ENCODE measurements at regions not wholly inside any gene's neighbourhood (a gene's known extent, or its start where the extent isn't known, plus 50 kb on each side); places are given as distances from the start of the nearest gene placed in this dataset.

- Histone ChIP-seq H3K9ac (ENCODE audit: low read depth, low read length) (no peak overlapping the region), H3K36me3 (ENCODE audit: control insufficient read depth, insufficient read depth, low read length) (no peaks in the 10 kb centered on the region), H3K4me3 (ENCODE audit: low read depth, low read length) (no peak overlapping the region), H3K27me3 (ENCODE audit: control insufficient read depth, insufficient read depth, low read length) (no peaks in the 10 kb centered on the region), H3K9me3 (ENCODE audit: control insufficient read depth, insufficient read depth, low read length) (no peaks in the 10 kb centered on the region), H3K4me1 (ENCODE audit: control insufficient read depth, insufficient read depth, low read length) (no peaks in the 10 kb centered on the region)
These were observed 175.4 kb downstream of the DLEU7 start for GRCh38 chr13:50668049-50668448.

- Histone ChIP-seq H3K36me3 (ENCODE audit: control insufficient read depth, insufficient read depth, low read length) (no peaks in the 10 kb centered on the region), H3K9ac (ENCODE audit: low read depth, low read length) (no peak overlapping the region), H3K4me1 (ENCODE audit: control insufficient read depth, insufficient read depth, low read length) (no peaks in the 10 kb centered on the region), H3K4me3 (ENCODE audit: low read depth, low read length) (no peak overlapping the region), H3K27me3 (ENCODE audit: control insufficient read depth, insufficient read depth, low read length) (no peaks in the 10 kb centered on the region), H3K9me3 (ENCODE audit: control insufficient read depth, insufficient read depth, low read length) (no peaks in the 10 kb centered on the region)
These were observed 174.7 kb downstream of the DLEU7 start for GRCh38 chr13:50668691-50669271.

GRCh38 chr13:50670272-50670671 lies 173.2 kb downstream of the DLEU7 start:
- no peaks in the 10 kb centered on the region for H3K4me1 ChIP-seq (ENCODE audit: control insufficient read depth, insufficient read depth, low read length)
- no peaks in the 10 kb centered on the region for H3K27me3 ChIP-seq (ENCODE audit: control insufficient read depth, insufficient read depth, low read length)
- H3K9ac ChIP-seq (ENCODE audit: low read depth, low read length), result no peak overlapping the region
- no peak overlapping the region for H3K4me3 ChIP-seq (ENCODE audit: low read depth, low read length)
- H3K9me3 ChIP-seq (ENCODE audit: control insufficient read depth, insufficient read depth, low read length), result no peaks in the 10 kb centered on the region
- H3K36me3 ChIP-seq (ENCODE audit: control insufficient read depth, insufficient read depth, low read length), result no peaks in the 10 kb centered on the region

GRCh38 chr13:50670847-50671496 lies 172.5 kb downstream of the DLEU7 start:
- Histone ChIP-seq H3K36me3 (ENCODE audit: control insufficient read depth, insufficient read depth, low read length) (no peaks in the 10 kb centered on the region), H3K9me3 (ENCODE audit: control insufficient read depth, insufficient read depth, low read length) (no peaks in the 10 kb centered on the region), H3K4me1 (ENCODE audit: control insufficient read depth, insufficient read depth, low read length) (no peaks in the 10 kb centered on the region), H3K9ac (ENCODE audit: low read depth, low read length) (no peak overlapping the region), H3K27me3 (ENCODE audit: control insufficient read depth, insufficient read depth, low read length) (no peaks in the 10 kb centered on the region), H3K4me3 (ENCODE audit: low read depth, low read length) (no peak overlapping the region)

GRCh38 chr13:50671497-50671850 lies 172.0 kb downstream of the DLEU7 start:
- no peaks in the 10 kb centered on the region for H3K27me3 ChIP-seq (ENCODE audit: control insufficient read depth, insufficient read depth, low read length)
- no peaks in the 10 kb centered on the region for H3K4me1 ChIP-seq (ENCODE audit: control insufficient read depth, insufficient read depth, low read length)

GRCh38 chr13:50672025-50672424 lies 171.5 kb downstream of the DLEU7 start:
- H3K4me3 ChIP-seq (ENCODE audit: low read depth, low read length), result no peak overlapping the region
- no peaks in the 10 kb centered on the region for H3K36me3 ChIP-seq (ENCODE audit: control insufficient read depth, insufficient read depth, low read length)
- H3K9ac ChIP-seq (ENCODE audit: low read depth, low read length), result no peak overlapping the region
- no peaks in the 10 kb centered on the region for H3K4me1 ChIP-seq (ENCODE audit: control insufficient read depth, insufficient read depth, low read length)
- H3K27me3 ChIP-seq (ENCODE audit: control insufficient read depth, insufficient read depth, low read length), result no peaks in the 10 kb centered on the region
- H3K9me3 ChIP-seq (ENCODE audit: control insufficient read depth, insufficient read depth, low read length), result no peaks in the 10 kb centered on the region

More at GRCh38 chr13:50671497-50671850, 172.0 kb downstream of the DLEU7 start:
- Histone ChIP-seq H3K36me3 (ENCODE audit: control insufficient read depth, insufficient read depth, low read length) (no peaks in the 10 kb centered on the region), H3K9me3 (ENCODE audit: control insufficient read depth, insufficient read depth, low read length) (no peaks in the 10 kb centered on the region), H3K9ac (ENCODE audit: low read depth, low read length) (no peak overlapping the region), H3K4me3 (ENCODE audit: low read depth, low read length) (no peak overlapping the region)

- H3K4me1 ChIP-seq (ENCODE audit: control insufficient read depth, insufficient read depth, low read length), result no peaks in the 10 kb centered on the region
- H3K27me3 ChIP-seq (ENCODE audit: control insufficient read depth, insufficient read depth, low read length), result no peaks in the 10 kb centered on the region
- no peaks in the 10 kb centered on the region for H3K36me3 ChIP-seq (ENCODE audit: control insufficient read depth, insufficient read depth, low read length)
- no peaks in the 10 kb centered on the region for H3K9me3 ChIP-seq (ENCODE audit: control insufficient read depth, insufficient read depth, low read length)
- no peak overlapping the region for H3K4me3 ChIP-seq (ENCODE audit: low read depth, low read length)
- no peak overlapping the region for H3K9ac ChIP-seq (ENCODE audit: low read depth, low read length)
These were observed 167.8 kb downstream of the DLEU7 start for GRCh38 chr13:50675651-50676050.

GRCh38 chr13:50676602-50677001 lies 166.9 kb downstream of the DLEU7 start:
- no peak overlapping the region for H3K4me3 ChIP-seq (ENCODE audit: low read depth, low read length)
- no peak overlapping the region for H3K9ac ChIP-seq (ENCODE audit: low read depth, low read length)
- H3K9me3 ChIP-seq (ENCODE audit: control insufficient read depth, insufficient read depth, low read length), result no peaks in the 10 kb centered on the region
- no peaks in the 10 kb centered on the region for H3K27me3 ChIP-seq (ENCODE audit: control insufficient read depth, insufficient read depth, low read length)
- no peaks in the 10 kb centered on the region for H3K4me1 ChIP-seq (ENCODE audit: control insufficient read depth, insufficient read depth, low read length)
- no peaks in the 10 kb centered on the region for H3K36me3 ChIP-seq (ENCODE audit: control insufficient read depth, insufficient read depth, low read length)

- Histone ChIP-seq H3K9me3 (ENCODE audit: control insufficient read depth, insufficient read depth, low read length) (no peaks in the 10 kb centered on the region), H3K9ac (ENCODE audit: low read depth, low read length) (no peak overlapping the region), H3K4me3 (ENCODE audit: low read depth, low read length) (no peak overlapping the region), H3K27me3 (ENCODE audit: control insufficient read depth, insufficient read depth, low read length) (no peaks in the 10 kb centered on the region), H3K36me3 (ENCODE audit: control insufficient read depth, insufficient read depth, low read length) (no peaks in the 10 kb centered on the region), H3K4me1 (ENCODE audit: control insufficient read depth, insufficient read depth, low read length) (no peaks in the 10 kb centered on the region)
These were observed 166.2 kb downstream of the DLEU7 start for GRCh38 chr13:50677258-50677657.

- H3K36me3 ChIP-seq (ENCODE audit: control insufficient read depth, insufficient read depth, low read length), result no peaks in the 10 kb centered on the region
- no peaks in the 10 kb centered on the region for H3K9me3 ChIP-seq (ENCODE audit: control insufficient read depth, insufficient read depth, low read length)
- no peaks in the 10 kb centered on the region for H3K27me3 ChIP-seq (ENCODE audit: control insufficient read depth, insufficient read depth, low read length)
- H3K4me1 ChIP-seq (ENCODE audit: control insufficient read depth, insufficient read depth, low read length), result no peaks in the 10 kb centered on the region
- H3K9ac ChIP-seq (ENCODE audit: low read depth, low read length), result no peak overlapping the region
- H3K4me3 ChIP-seq (ENCODE audit: low read depth, low read length), result no peak overlapping the region
These were observed 165.6 kb downstream of the DLEU7 start for GRCh38 chr13:50677687-50678463.

- H3K9ac ChIP-seq (ENCODE audit: low read depth, low read length), result no peak overlapping the region
- H3K27me3 ChIP-seq (ENCODE audit: control insufficient read depth, insufficient read depth, low read length), result no peaks in the 10 kb centered on the region
- no peaks in the 10 kb centered on the region for H3K36me3 ChIP-seq (ENCODE audit: control insufficient read depth, insufficient read depth, low read length)
- no peaks in the 10 kb centered on the region for H3K9me3 ChIP-seq (ENCODE audit: control insufficient read depth, insufficient read depth, low read length)
- H3K4me3 ChIP-seq (ENCODE audit: low read depth, low read length), result no peak overlapping the region
- H3K4me1 ChIP-seq (ENCODE audit: control insufficient read depth, insufficient read depth, low read length), result no peaks in the 10 kb centered on the region
These were observed 164.9 kb downstream of the DLEU7 start for GRCh38 chr13:50678464-50679162.

Data from iPS-15b (cell line).